Gastroesophageal sphincter (tissue), 3 donors: ENCODE measurements at regions not wholly inside any gene's neighbourhood (a gene's known extent, or its start where the extent isn't known, plus 50 kb on each side); places are given as distances from the start of the nearest gene placed in this dataset.

Experiments used
- CTCF ChIP-seq, 4 experiments: fragments of 200-600 bp in 2 of 4; fragments of 450-650 bp in 2 of 4; sonication (generic) in 1 of 4; IDR thresholded peaks; one replicate each; pipeline ENCODE4 v1.5.1; 2017 to 2019; ENCODE audit warnings: antibody characterized with exemption in 4 of 4, mild to moderate bottlenecking in 2 of 4, moderate library complexity in 2 of 4
- EP300 ChIP-seq: sonication (generic); formaldehyde crosslinking; IDR thresholded peaks from one replicate; pipeline ENCODE4 v1.6.1; 2017; ENCODE audit warnings: antibody characterized with exemption, mild to moderate bottlenecking
- POLR2A ChIP-seq, 2 donors: fragments of 450-650 bp; IDR thresholded peaks; one replicate each; pipeline ENCODE4 v1.6.1; 2017; ENCODE audit warnings: antibody characterized with exemption in 2 of 2, mild to moderate bottlenecking in 2 of 2, moderate library complexity in 1 of 2
- POLR2AphosphoS5 ChIP-seq: sonication (generic); formaldehyde crosslinking; IDR thresholded peaks from one replicate; pipeline ENCODE4 v1.6.1; 2017; ENCODE audit warnings: antibody characterized with exemption

GRCh38 chr2:43169987-43170386, 56.4 kb downstream of the ZFP36L2 start:
- TF ChIP-seq CTCF (IDR thresholded peaks at IDR 0.05) (peak in 3 of 4 experiments; percentile 15 to 59 (median 37)), POLR2AphosphoS5 (no peak), POLR2A (IDR thresholded peaks at IDR 0.05) (no peak), EP300 (no peak)
